ENCODE measurements at regions not wholly inside any gene's neighbourhood (a gene's known extent, or its start where the extent isn't known, plus 50 kb on each side); places are given as distances from the start of the nearest gene placed in this dataset.

- Histone ChIP-seq H2BK12ac (ENCODE audit: low read length) (no peak overlapping the region), H3K79me2 (ENCODE audit: control insufficient read depth, insufficient read depth, low read length, poor library complexity) (no peaks in the 10 kb centered on the region), H2AFZ (ENCODE audit: insufficient read depth, low read length, poor library complexity) (no peak overlapping the region), H3K18ac (ENCODE audit: low read length) (no peak overlapping the region), H3K4me2 (ENCODE audit: low read length) (no peak overlapping the region), H3K4me3 (ENCODE audit: low read depth, low read length) (no peak overlapping the region), H2AK5ac (ENCODE audit: low read length) (no peak overlapping the region), H2BK5ac (ENCODE audit: low read depth, low read length, poor library complexity) (no peak overlapping the region), H4K8ac (ENCODE audit: low read depth, low read length) (no peak overlapping the region), H3K9ac (ENCODE audit: low read length) (no peak overlapping the region), H3K27ac (ENCODE audit: low read depth, low read length) (no peak overlapping the region), H4K12ac (ENCODE audit: low read depth, low read length) (no peak overlapping the region), H3K4ac (ENCODE audit: low read depth, low read length) (no peak overlapping the region), H3K14ac (ENCODE audit: low read length) (no peak overlapping the region), H3K27me3 (ENCODE audit: insufficient read depth, low read length) (no peaks in the 10 kb centered on the region), H2BK120ac (ENCODE audit: insufficient read depth, low read length, poor library complexity) (no peak overlapping the region), H3K23ac (ENCODE audit: low read length) (no peak overlapping the region), H3K4me1 (ENCODE audit: control insufficient read depth in 1 of 2, insufficient read depth in 2 of 2, low read length in 2 of 2) (peaks cover 0 to 2% of the 10 kb centered on the region in 2 experiments), H3K36me3 (ENCODE audit: control insufficient read depth in 1 of 2, insufficient read depth in 2 of 2, low read length in 2 of 2) (no peaks in the 10 kb centered on the region), H3K9me3 (ENCODE audit: insufficient read depth, low read depth, low read length) (no peaks in the 10 kb centered on the region), H4K91ac (ENCODE audit: low read depth, low read length) (no peak overlapping the region), H3K79me1 (ENCODE audit: low read length) (no peaks in the 10 kb centered on the region)
- no CpG with 5 or more reads among the region's 4 CpGs for whole genome bisulfite sequencing (ENCODE audit: extremely low coverage, insufficient coverage, insufficient read length)
- DNase-seq = no peak
These were observed 69.0 kb upstream of the THBS1 start for GRCh38 chr15:39511916-39512260.

GRCh38 chr15:39512643-39513042 lies 68.2 kb upstream of the THBS1 start:
- peaks cover 0 to 2% of the 10 kb centered on the region in 2 experiments for H3K4me1 ChIP-seq (ENCODE audit: control insufficient read depth in 1 of 2, insufficient read depth in 2 of 2, low read length in 2 of 2)
- no peak overlapping the region for H2AK5ac ChIP-seq (ENCODE audit: low read length)
- no peak overlapping the region for H2BK12ac ChIP-seq (ENCODE audit: low read length)
- no peak overlapping the region for H3K4me2 ChIP-seq (ENCODE audit: low read length)
- H3K36me3 ChIP-seq (ENCODE audit: control insufficient read depth in 1 of 2, insufficient read depth in 2 of 2, low read length in 2 of 2) = no peaks in the 10 kb centered on the region
- H2AFZ ChIP-seq (ENCODE audit: insufficient read depth, low read length, poor library complexity) = no peak overlapping the region
- no peak overlapping the region for H3K4ac ChIP-seq (ENCODE audit: low read depth, low read length)
- H3K27ac ChIP-seq (ENCODE audit: low read depth, low read length) = no peak overlapping the region
- no peaks in the 10 kb centered on the region for H3K79me2 ChIP-seq (ENCODE audit: control insufficient read depth, insufficient read depth, low read length, poor library complexity)
- DNase-seq = no peak
- no peaks in the 10 kb centered on the region for H3K79me1 ChIP-seq (ENCODE audit: low read length)
- no peak overlapping the region for H4K12ac ChIP-seq (ENCODE audit: low read depth, low read length)
- H3K4me3 ChIP-seq (ENCODE audit: low read depth, low read length) = no peak overlapping the region
- H3K9me3 ChIP-seq (ENCODE audit: insufficient read depth, low read depth, low read length) = no peaks in the 10 kb centered on the region
- H3K27me3 ChIP-seq (ENCODE audit: insufficient read depth, low read length) = no peaks in the 10 kb centered on the region
- no peak overlapping the region for H2BK5ac ChIP-seq (ENCODE audit: low read depth, low read length, poor library complexity)
- H4K8ac ChIP-seq (ENCODE audit: low read depth, low read length) = no peak overlapping the region
- no peak overlapping the region for H3K14ac ChIP-seq (ENCODE audit: low read length)
- H2BK120ac ChIP-seq (ENCODE audit: insufficient read depth, low read length, poor library complexity) = no peak overlapping the region
- no peak overlapping the region for H3K23ac ChIP-seq (ENCODE audit: low read length)
- H3K9ac ChIP-seq (ENCODE audit: low read length) = no peak overlapping the region
- no peak overlapping the region for H4K91ac ChIP-seq (ENCODE audit: low read depth, low read length)
- H3K18ac ChIP-seq (ENCODE audit: low read length) = no peak overlapping the region

- H2BK12ac ChIP-seq (ENCODE audit: low read length) = no peak overlapping the region
These were observed 66.9 kb upstream of the THBS1 start for GRCh38 chr15:39513936-39514335.

GRCh38 chr15:39514933-39515332 lies 65.9 kb upstream of the THBS1 start:
- no peak overlapping the region for H4K12ac ChIP-seq (ENCODE audit: low read depth, low read length)
- WGBS (ENCODE audit: extremely low coverage, insufficient coverage, insufficient read length) = no CpG with 5 or more reads among the region's 2 CpGs

More at GRCh38 chr15:39513936-39514335, 66.9 kb upstream of the THBS1 start:
- Histone ChIP-seq H3K9ac (ENCODE audit: low read length) (no peak overlapping the region), H4K8ac (ENCODE audit: low read depth, low read length) (no peak overlapping the region), H3K36me3 (ENCODE audit: control insufficient read depth in 1 of 2, insufficient read depth in 2 of 2, low read length in 2 of 2) (no peaks in the 10 kb centered on the region), H3K79me1 (ENCODE audit: low read length) (no peaks in the 10 kb centered on the region), H3K4me2 (ENCODE audit: low read length) (no peak overlapping the region), H3K79me2 (ENCODE audit: control insufficient read depth, insufficient read depth, low read length, poor library complexity) (no peaks in the 10 kb centered on the region), H3K27me3 (ENCODE audit: insufficient read depth, low read length) (no peaks in the 10 kb centered on the region), H2AFZ (ENCODE audit: insufficient read depth, low read length, poor library complexity) (no peak overlapping the region), H3K14ac (ENCODE audit: low read length) (no peak overlapping the region), H4K12ac (ENCODE audit: low read depth, low read length) (no peak overlapping the region), H4K91ac (ENCODE audit: low read depth, low read length) (no peak overlapping the region), H3K9me3 (ENCODE audit: insufficient read depth, low read depth, low read length) (no peaks in the 10 kb centered on the region), H2BK5ac (ENCODE audit: low read depth, low read length, poor library complexity) (no peak overlapping the region), H3K4me1 (ENCODE audit: control insufficient read depth in 1 of 2, insufficient read depth in 2 of 2, low read length in 2 of 2) (peaks cover 0 to 2% of the 10 kb centered on the region in 2 experiments), H2AK5ac (ENCODE audit: low read length) (no peak overlapping the region), H3K23ac (ENCODE audit: low read length) (no peak overlapping the region), H3K27ac (ENCODE audit: low read depth, low read length) (no peak overlapping the region), H3K18ac (ENCODE audit: low read length) (no peak overlapping the region), H3K4me3 (ENCODE audit: low read depth, low read length) (no peak overlapping the region), H3K4ac (ENCODE audit: low read depth, low read length) (no peak overlapping the region), H2BK120ac (ENCODE audit: insufficient read depth, low read length, poor library complexity) (no peak overlapping the region)
- DNase-seq = no peak
- no CpG with 5 or more reads among the region's 3 CpGs for WGBS (ENCODE audit: extremely low coverage, insufficient coverage, insufficient read length)

More at GRCh38 chr15:39514933-39515332, 65.9 kb upstream of the THBS1 start:
- H2BK12ac ChIP-seq (ENCODE audit: low read length) = no peak overlapping the region
- no peak overlapping the region for H3K9ac ChIP-seq (ENCODE audit: low read length)
- H4K91ac ChIP-seq (ENCODE audit: low read depth, low read length) = no peak overlapping the region
- peaks cover 0 to 2% of the 10 kb centered on the region in 2 experiments for H3K4me1 ChIP-seq (ENCODE audit: control insufficient read depth in 1 of 2, insufficient read depth in 2 of 2, low read length in 2 of 2)
- no peak overlapping the region for H3K18ac ChIP-seq (ENCODE audit: low read length)
- H3K36me3 ChIP-seq (ENCODE audit: control insufficient read depth in 1 of 2, insufficient read depth in 2 of 2, low read length in 2 of 2) = no peaks in the 10 kb centered on the region
- no peak overlapping the region for H3K4me2 ChIP-seq (ENCODE audit: low read length)
- no peak overlapping the region for H2BK120ac ChIP-seq (ENCODE audit: insufficient read depth, low read length, poor library complexity)
- H2BK5ac ChIP-seq (ENCODE audit: low read depth, low read length, poor library complexity) = no peak overlapping the region
- no peak overlapping the region for H2AFZ ChIP-seq (ENCODE audit: insufficient read depth, low read length, poor library complexity)
- H2AK5ac ChIP-seq (ENCODE audit: low read length) = no peak overlapping the region
- no peak overlapping the region for H3K4me3 ChIP-seq (ENCODE audit: low read depth, low read length)
- H3K4ac ChIP-seq (ENCODE audit: low read depth, low read length) = no peak overlapping the region
- no peak overlapping the region for H3K27ac ChIP-seq (ENCODE audit: low read depth, low read length)
- no peak for DNase-seq
- no peaks in the 10 kb centered on the region for H3K79me2 ChIP-seq (ENCODE audit: control insufficient read depth, insufficient read depth, low read length, poor library complexity)
- no peak overlapping the region for H4K8ac ChIP-seq (ENCODE audit: low read depth, low read length)
- H3K14ac ChIP-seq (ENCODE audit: low read length) = no peak overlapping the region
- no peaks in the 10 kb centered on the region for H3K79me1 ChIP-seq (ENCODE audit: low read length)
- H3K23ac ChIP-seq (ENCODE audit: low read length) = no peak overlapping the region
- H3K9me3 ChIP-seq (ENCODE audit: insufficient read depth, low read depth, low read length) = no peaks in the 10 kb centered on the region
- H3K27me3 ChIP-seq (ENCODE audit: insufficient read depth, low read length) = no peaks in the 10 kb centered on the region

Measured in trophoblast cell (in vitro differentiated cells and primary cell).